GM21723 (cell line): ENCODE measurements at regions not wholly inside any gene's neighbourhood (a gene's known extent, or its start where the extent isn't known, plus 50 kb on each side); places are given as distances from the start of the nearest gene placed in this dataset.
"Not testable (repeated sequence)": the region's sequence is repeated elsewhere in the genome, so short reads cannot be mapped to it uniquely, and the experiment has no call there.

ENCODE experiments used
- ATAC-seq: cut with Tn5 transposase; IDR thresholded peaks from one replicate; pipeline ENCODE4 v1.9.1; 2021; ENCODE audit warnings: mild to moderate bottlenecking, moderate library complexity; ENCODE audit not compliant: unreplicated experiment

DNA sequence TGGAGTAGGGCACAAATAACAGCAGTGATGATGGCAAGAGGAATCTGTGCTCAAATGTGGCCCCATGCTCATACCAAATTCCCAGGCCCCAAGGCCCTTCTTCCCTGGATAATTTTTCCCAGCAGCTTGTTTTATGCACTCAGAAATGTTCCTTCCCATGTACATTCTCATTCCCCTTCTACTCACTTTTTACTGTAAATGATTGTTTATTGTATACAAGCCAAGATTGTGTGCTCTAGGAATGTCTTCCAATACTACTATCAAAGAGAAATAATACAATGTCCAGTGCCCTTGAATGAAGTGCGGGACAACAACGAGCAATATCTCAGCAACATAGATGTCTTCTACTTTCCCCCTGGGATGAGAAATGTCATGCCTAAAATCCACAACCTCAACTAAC lies 201.6 kb downstream of the ICOS start:
- ATAC-seq, result no peak

DNA sequence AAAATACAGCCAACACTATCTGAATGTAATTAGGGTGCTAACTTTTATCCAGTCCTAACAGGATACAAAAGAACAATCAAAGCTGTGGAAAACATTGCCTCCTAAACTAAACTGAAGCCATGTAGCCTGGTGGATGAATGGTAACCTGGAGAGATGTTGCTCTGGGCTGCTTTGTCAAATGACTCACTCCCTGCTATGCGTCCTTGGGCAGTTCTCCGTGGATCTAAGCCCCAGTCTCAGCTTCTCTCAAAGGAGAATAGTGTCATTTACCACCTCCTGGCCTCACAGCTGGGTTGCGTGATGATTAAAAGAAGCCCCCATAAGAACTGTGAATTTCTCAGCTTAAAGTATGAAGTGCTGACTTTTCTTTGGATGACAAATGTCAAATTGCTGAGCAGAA lies 203.7 kb downstream of the ICOS start:
- ATAC-seq, result no peak

DNA sequence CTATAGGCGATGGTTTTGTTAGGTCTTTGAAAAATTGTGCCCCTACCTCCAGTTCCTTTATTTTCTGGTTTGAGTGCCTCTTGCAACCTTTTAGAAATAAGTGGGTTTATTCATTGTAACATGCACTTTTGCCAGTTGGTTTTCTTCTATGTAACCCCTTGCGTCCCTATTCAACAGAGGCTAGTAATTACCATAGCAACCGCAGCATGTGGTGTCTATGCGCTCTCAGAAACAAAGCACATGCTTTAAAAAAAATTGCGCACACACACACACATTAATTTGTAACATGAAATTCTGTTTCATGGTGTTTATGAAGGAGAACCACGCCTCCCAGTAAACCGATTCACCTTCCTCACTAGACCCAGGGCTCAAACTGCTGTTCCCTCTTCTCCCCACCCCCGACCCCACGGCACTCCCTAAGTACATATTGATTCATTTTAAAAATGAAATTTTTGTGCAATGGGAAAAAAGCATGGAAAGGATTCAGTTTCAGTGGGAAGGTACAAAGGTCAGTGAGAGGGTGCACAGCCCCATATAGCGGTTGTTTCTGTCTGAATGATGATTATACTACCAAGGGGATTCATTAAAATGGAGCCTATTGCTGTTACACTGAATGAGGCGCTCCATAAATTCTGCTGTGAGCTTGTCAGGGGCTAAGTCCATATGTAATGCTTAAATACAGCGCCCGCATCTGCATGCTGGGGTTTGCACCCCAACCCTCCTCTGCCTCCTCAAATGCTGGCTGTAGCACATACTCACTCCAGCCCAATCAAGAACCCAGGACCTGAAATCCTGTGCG lies 206.9 kb downstream of the ICOS start:
- ATAC-seq, result no peak

- ATAC-seq, result no peak
Measured at GRCh38 chr2:204144492-204144891, 207.9 kb downstream of the ICOS start.

DNA sequence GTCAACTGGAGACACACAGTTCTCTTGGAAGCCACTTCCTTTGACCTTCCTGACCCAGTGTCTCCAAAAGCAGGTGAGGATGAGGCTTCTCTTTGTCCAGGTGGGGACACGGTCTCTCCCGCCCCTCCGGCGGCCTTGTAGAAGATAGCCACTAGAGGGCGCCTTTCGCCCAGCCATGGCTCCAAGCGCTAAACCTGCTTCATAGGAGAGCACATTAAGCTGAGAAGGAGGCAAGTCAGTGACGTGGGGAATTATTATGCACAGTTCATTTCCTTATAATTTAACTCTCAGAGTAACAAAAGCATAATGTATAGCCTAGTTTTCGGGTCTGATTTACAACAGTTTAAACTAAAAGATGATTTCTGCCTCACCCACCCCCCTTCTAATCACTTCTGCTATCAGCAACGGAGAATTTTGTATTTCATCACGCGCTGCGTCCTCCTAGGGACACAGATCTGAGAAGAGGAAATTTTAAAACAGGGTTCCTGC lies 208.7 kb downstream of the ICOS start:
- ATAC-seq, result peak; percentile 97

- peak; percentile 10 for ATAC-seq
Measured at GRCh38 chr2:204145791-204146190, 209.2 kb downstream of the ICOS start.

DNA sequence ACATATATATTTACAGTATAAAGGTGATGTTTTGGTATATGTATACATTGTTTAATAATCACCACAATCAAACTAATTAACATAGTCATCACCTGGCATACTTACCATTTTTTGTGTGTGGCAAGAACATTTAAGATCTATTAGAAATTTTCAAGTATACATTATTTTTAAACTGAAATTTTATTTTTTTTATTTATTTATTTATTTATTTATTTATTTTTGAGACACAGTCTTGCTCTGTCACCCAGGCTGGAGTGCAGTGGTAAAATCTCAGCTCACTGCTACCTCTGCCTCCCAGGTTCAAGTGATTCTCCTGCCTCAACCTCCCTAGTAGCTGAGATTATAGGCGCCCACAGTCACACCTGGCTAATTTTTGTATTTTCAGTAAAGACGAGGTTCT lies 210.5 kb downstream of the ICOS start:
- not testable (repeated sequence) for ATAC-seq

- ATAC-seq, result no peak
Measured at GRCh38 chr2:204150721-204151120, 214.2 kb downstream of the ICOS start.

- ATAC-seq, result no peak
Measured at GRCh38 chr2:204152616-204153015, 216.1 kb downstream of the ICOS start.

GRCh38 chr2:204154863-204155262 lies 218.3 kb downstream of the ICOS start:
- no peak for ATAC-seq

GRCh38 chr2:204156456-204156855 lies 219.9 kb downstream of the ICOS start:
- ATAC-seq, result no peak

- ATAC-seq, result no peak
Measured at GRCh38 chr2:204157684-204158083, 221.1 kb downstream of the ICOS start.

GRCh38 chr2:204159526-204159925 lies 223.0 kb downstream of the ICOS start:
- ATAC-seq, result no peak

GRCh38 chr2:204160989-204161388 lies 224.4 kb downstream of the ICOS start:
- no peak for ATAC-seq

GRCh38 chr2:204161886-204162285 lies 225.3 kb downstream of the ICOS start:
- ATAC-seq, result no peak

GRCh38 chr2:204166961-204167360 lies 230.4 kb downstream of the ICOS start:
- no peak for ATAC-seq

- ATAC-seq, result not testable (repeated sequence)
Measured at GRCh38 chr2:204167670-204168069, 231.1 kb downstream of the ICOS start.

GRCh38 chr2:204170411-204170810 lies 233.8 kb downstream of the ICOS start:
- no peak for ATAC-seq

GRCh38 chr2:204171432-204172144 lies 235.0 kb downstream of the ICOS start:
- no peak for ATAC-seq

DNA sequence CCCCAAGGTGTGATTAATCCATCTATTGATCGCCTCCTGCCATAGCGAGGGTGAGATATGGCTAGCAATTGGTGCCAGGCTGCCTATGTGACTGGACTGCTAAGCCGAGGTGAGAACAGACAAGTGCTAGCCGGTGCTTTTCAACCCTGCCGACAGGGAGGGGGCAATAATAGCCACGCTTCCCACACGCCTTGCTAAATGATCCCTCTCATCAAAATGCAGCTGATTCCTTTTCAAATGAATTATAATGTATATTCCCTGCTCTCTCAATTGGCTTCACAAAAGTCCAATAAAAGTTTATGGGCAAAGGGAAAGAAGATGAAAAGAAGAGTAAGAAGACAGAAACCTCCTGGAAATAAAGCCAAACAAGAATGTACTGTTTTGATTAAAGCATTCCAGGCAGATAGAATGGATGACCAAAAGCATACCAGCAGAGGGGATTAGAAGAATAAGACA lies 235.6 kb downstream of the ICOS start:
- no peak for ATAC-seq

- ATAC-seq, result no peak
Measured at GRCh38 chr2:204174034-204174433, 237.5 kb downstream of the ICOS start.
